Stimulated activated CD8-positive, alpha-beta memory T cell treated with anti-CD3 and anti-CD28 coated beads, Interleukin-2, amount 100 ng/mL, for 48 hours (primary cell): ENCODE measurements at regions not wholly inside any gene's neighbourhood (a gene's known extent, or its start where the extent isn't known, plus 50 kb on each side); places are given as distances from the start of the nearest gene placed in this dataset.

ENCODE experiments used
- DNase-seq, 2 donors: peaks; one replicate each; pipeline ENCODE4 v3.0.0-alpha.2; 2020; ENCODE audit warnings: low read depth in 2 of 2

GRCh38 chr4:59841698-59842097, 1358.4 kb upstream of the ADGRL3 start:
- DNase-seq, result no peak

GRCh38 chr4:59848457-59848856, 1351.7 kb upstream of the ADGRL3 start:
- DNase-seq, result no peak

DNA sequence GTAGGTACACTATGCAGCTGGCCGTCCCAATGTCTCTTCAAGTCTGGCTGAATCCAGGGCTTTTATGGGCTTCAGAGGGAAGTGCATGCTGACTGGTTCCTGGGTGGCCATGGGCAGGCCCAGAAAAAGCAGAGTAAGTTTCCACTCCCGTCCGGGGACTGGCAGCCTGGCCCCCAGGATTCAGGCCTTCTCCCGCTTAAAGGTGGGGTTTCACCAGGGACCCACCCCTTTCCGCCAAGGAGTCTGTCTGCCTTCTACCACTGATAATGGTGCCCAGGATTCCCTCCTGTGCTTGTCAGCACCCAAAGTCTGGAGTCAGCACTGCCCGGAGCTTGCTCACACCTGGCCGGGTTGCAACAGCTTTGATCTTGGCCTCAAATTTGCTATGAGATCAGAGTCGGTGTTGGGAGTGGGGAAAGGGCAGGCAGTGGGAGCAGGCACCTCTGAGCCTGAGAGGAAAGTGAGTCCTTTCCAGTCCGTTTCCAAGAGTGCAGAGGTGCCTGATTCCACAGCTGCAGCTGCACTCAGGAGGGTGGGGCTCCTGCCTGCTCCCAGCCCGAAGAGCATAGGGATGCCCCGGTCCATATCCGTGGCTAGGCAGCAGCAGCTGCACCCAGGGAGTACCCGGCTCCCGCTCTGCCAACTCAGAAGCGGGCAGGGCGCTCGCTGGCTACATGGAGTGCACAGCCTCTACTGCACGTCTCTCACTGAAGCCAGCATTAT, 1344.3 kb upstream of the ADGRL3 start:
- DNase-seq, result no peak

GRCh38 chr4:59869056-59869455, 1331.1 kb upstream of the ADGRL3 start:
- no peak for DNase-seq

- DNase-seq, result no peak
Measured at GRCh38 chr4:59869559-59869958, 1330.6 kb upstream of the ADGRL3 start.

DNA sequence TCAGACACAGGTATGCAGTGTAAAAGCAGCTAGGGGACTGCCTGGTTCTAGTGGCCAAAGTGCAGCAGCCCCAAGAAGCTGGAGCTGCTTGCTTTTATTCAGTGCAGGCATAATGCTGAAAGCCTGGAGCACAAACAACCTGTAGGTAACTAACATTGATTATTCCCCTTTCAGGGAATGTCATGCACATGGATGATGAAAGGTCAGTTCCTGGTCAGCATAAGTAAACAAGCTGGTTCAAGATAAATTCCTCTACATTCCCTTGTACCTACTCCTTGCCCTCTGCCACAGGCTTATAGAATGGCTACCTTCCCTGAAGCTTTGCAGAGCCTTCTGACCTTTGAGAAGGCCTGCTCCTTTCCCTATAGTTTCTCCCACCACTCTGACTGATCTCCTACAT, 1318.5 kb upstream of the ADGRL3 start:
- no peak for DNase-seq

GRCh38 chr4:59904331-59904730, 1295.8 kb upstream of the ADGRL3 start:
- DNase-seq, result no peak

- DNase-seq, result no peak
Measured at GRCh38 chr4:59920416-59920815, 1279.7 kb upstream of the ADGRL3 start.

- no peak for DNase-seq
Measured at GRCh38 chr4:59925290-59925689, 1274.8 kb upstream of the ADGRL3 start.

GRCh38 chr4:59936566-59936965, 1263.6 kb upstream of the ADGRL3 start:
- DNase-seq, result no peak

DNA sequence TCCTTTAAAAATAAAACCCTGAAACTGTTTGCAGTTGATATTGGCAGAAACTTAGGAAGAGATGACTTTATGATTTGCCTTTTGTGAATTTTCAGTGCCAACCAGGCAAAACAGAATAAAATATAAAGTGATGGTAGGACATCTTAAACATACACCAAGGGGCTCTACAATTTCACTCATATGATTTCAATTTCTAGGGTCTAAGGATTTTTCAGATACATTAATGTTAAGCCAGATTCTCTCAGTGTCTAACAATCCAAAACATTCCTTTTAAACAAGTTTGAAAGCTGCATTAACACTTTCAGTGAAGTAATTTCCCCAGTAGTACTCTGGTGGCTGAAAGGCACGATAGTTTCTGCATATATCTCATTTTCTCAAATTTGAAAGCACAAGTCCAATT, 1262.0 kb upstream of the ADGRL3 start:
- no peak for DNase-seq

GRCh38 chr4:59945277-59945676, 1254.8 kb upstream of the ADGRL3 start:
- no peak for DNase-seq

DNA sequence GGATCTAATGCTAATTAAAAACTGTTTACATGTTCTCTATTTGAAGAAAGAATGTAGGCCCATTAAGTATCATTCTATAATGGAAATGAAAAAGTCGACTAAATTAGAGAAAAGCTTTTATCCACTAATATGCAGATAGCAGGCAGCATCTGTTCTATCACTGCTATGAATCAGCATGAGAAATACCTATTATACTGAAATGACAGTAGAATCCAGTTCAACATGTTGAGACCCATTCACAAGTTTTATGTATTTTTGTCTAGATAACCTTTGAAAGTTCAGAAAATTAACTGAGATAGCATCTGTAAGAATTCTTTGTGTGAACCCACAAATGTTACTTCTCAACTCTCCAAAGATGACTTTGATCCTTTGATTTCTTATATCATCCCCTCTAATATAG, 1254.4 kb upstream of the ADGRL3 start:
- no peak for DNase-seq

DNA sequence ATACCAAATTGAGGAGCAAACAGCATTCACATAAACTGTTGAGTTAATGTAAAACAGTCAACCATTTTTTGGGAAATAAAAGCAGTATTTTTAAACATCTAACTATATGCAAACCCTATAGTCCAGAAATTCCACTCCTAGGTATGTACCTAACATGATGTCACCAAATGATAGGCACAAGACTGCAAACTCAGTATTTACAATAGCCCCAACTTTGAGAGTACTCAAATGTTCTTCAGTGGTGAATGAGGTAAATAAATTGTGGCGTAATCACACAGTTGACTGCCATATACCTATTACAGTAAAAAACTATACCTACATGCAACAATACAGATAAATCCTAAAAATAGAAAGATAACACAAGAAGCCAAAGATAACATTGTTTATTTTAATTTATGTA, 1243.8 kb upstream of the ADGRL3 start:
- DNase-seq, result no peak

GRCh38 chr4:59960143-59960542, 1240.0 kb upstream of the ADGRL3 start:
- no peak for DNase-seq

DNA sequence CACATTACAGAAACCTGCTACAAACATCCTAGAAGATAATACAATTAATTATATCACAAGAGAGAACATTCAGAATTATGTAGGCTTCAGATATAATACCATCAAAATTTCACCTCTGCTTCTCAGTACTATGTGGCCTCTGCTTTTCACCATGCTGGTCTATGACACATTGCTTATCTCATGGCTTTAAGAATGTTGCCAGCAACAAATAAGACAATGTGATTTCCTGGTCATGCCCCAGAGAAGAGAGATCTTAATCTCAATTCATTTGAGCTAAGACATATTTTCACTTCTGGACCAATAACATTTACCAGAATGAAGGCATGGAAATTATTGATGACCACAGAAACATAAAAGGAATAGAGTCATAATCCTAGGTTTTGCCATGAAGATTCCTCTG, 1233.4 kb upstream of the ADGRL3 start:
- no peak for DNase-seq

- DNase-seq, result no peak
Measured at GRCh38 chr4:59968796-59969195, 1231.3 kb upstream of the ADGRL3 start.

- no peak for DNase-seq
Measured at GRCh38 chr4:59969909-59970308, 1230.2 kb upstream of the ADGRL3 start.

DNA sequence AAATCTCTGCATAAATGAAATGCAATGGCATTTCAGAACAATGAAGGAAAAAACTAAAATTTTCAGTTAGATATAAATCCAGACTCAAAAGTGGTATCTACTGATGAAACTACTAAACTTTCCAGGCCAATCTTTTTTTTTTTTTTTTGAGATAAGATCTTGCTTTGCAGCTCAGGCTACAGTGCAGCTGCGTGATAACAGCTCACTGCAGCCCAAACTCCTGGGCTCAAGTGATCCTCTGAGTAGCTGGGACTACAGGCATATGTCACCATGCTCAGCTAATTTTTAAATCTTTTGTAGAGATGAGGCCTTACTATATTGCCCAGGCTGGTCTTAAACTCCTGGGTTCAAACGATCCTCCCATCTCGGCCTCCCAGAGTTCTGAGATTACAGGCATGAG, 1228.2 kb upstream of the ADGRL3 start:
- no peak for DNase-seq

DNA sequence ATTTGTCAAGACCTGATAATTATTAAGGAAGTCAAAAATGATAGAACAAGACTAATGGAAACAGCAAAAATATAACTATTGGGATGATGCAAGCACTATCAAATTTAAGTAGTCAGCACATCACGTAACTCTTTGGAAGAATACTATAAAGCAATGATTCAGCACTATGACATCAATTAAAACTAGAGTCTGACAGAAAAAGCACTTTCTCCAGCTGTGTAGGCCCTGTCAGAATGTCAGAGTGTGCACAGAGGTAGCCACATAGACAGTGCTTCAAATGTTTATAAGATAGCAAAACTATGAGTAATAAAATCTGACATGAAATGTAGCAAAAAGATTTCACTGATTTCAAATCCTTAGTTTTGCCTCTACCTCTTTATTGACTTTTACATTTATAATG, 1226.6 kb upstream of the ADGRL3 start:
- DNase-seq, result no peak

DNA sequence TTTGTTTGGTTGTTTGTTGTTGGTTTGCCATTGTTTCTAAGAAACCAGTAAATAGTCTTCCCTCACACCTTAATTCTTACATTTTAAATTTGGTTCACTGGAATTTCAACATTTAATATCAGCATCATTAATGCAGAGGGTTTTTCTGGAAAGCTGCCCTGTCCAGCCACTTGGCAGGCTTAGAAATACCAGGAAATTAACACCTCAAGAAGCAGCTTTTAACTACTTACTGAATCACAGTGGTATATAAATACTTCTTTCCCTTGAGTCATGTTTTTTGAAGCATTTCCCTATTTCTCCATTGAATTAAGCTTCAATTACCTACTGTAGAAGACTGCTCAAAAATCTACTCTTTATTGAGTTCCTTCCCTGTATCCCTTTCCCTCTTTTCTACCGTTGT, 1221.1 kb upstream of the ADGRL3 start:
- DNase-seq, result no peak

GRCh38 chr4:59983852-59984251, 1216.3 kb upstream of the ADGRL3 start:
- no peak for DNase-seq

GRCh38 chr4:59987289-59987688, 1212.8 kb upstream of the ADGRL3 start:
- no peak for DNase-seq

DNA sequence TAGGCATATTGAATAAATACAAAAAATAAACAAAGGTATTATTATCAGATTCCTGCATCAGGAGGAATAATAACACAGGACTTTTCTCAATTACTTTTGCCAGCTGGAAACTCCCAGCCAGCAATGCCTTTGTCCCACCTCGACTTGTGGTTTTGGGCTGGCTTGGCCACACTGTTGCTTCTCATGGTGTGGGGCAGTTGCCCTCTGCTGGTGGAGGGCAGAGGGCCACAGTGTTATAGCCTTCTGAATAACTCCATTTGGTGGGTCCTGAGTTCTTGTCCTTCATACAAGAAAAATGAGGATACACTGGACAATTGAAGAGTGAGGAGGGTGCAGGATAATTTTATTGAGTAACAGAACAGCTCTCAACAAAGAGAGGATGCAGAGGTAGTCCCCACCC, 1206.0 kb upstream of the ADGRL3 start:
- no peak for DNase-seq
